Suprapubic skin (tissue), 4 donors: ENCODE measurements at regions not wholly inside any gene's neighbourhood (a gene's known extent, or its start where the extent isn't known, plus 50 kb on each side); places are given as distances from the start of the nearest gene placed in this dataset.

Experiments
- DNase-seq, 2 donors: peaks; one replicate each; pipeline ENCODE4 v3.0.0-alpha.2; 2019; ENCODE audit warnings: low spot score in 2 of 2
- H3K27ac ChIP-seq: fragments of 200-600 bp; sonication (generic); one replicate; pipeline ENCODE4 v1.5.1; 2019
- H3K27me3 ChIP-seq: fragments of 200-600 bp; sonication (generic); one replicate; pipeline ENCODE4 v1.5.1; 2019
- H3K36me3 ChIP-seq: fragments of 200-600 bp; sonication (generic); one replicate; pipeline ENCODE4 v1.5.1; 2019
- H3K4me1 ChIP-seq: fragments of 200-600 bp; sonication (generic); one replicate; pipeline ENCODE4 v1.5.1; 2019
- H3K4me3 ChIP-seq: fragments of 200-600 bp; sonication (generic); one replicate; pipeline ENCODE4 v1.5.1; 2019; ENCODE audit warnings: mild to moderate bottlenecking
- H3K9me3 ChIP-seq: fragments of 200-600 bp; sonication (generic); one replicate; pipeline ENCODE4 v1.5.1; 2019
- CTCF ChIP-seq, 2 donors: fragments of 200-600 bp in 1 of 2; fragments of 450-650 bp in 1 of 2; sonication (generic) in 1 of 2; IDR thresholded peaks; one replicate each; pipeline ENCODE4 v1.5.1; 2016 to 2019; ENCODE audit warnings: antibody characterized with exemption in 2 of 2, mild to moderate bottlenecking in 1 of 2, moderate library complexity in 1 of 2
- EP300 ChIP-seq: sonication (generic); formaldehyde crosslinking; IDR thresholded peaks from one replicate; pipeline ENCODE4 v1.6.1; 2017; ENCODE audit warnings: antibody characterized with exemption
- POLR2A ChIP-seq, 2 donors: fragments of 450-650 bp; IDR thresholded peaks; one replicate each; pipeline ENCODE4 v1.6.1; 2017; ENCODE audit warnings: antibody characterized with exemption in 2 of 2, mild to moderate bottlenecking in 2 of 2, moderate library complexity in 2 of 2
- POLR2AphosphoS5 ChIP-seq, 3 donors: sonication (generic); formaldehyde crosslinking; IDR thresholded peaks; one replicate each; pipeline ENCODE4 v1.6.1; 2017; ENCODE audit warnings: antibody characterized with exemption in 3 of 3
- WGBS: methylation state at CpG from one replicate; pipeline ENCODE4 v1.1.5; 2018; 5-methylcytosine and 5-hydroxymethylcytosine counted together

DNA sequence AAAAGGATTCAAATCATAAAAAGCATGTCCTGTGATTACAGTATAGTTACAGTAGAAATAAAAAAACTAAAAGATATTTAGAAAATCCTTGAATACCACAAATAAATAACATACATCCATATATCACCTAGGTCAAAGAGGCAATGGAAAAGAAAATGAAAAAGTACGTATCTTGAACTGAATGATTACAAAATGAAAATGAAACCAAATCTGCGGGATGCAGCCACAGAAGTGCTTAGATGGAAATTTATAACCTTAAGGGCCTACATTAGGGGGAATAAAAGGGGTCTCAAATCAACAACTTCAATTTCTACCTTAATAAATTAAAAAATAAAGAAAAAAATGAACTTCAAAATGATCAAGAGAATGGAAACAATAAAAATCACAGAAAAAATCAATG is 879.0 kb upstream of the CELF2 start:
- Histone ChIP-seq H3K27me3 (no peaks in the 10 kb centered on the region), H3K36me3 (no peaks in the 10 kb centered on the region), H3K9me3 (no peaks in the 10 kb centered on the region), H3K4me1 (no peaks in the 10 kb centered on the region), H3K4me3 (no peak overlapping the region), H3K27ac (no peak overlapping the region)
- WGBS = 74% methylated on average over 2 of the region's 2 CpGs
- TF ChIP-seq POLR2A (IDR thresholded peaks at IDR 0.05) (no peak), CTCF (IDR thresholded peaks at IDR 0.05) (no peak), POLR2AphosphoS5 (IDR thresholded peaks at IDR 0.05) (no peak), EP300 (no peak)
- DNase-seq = no peak

DNA sequence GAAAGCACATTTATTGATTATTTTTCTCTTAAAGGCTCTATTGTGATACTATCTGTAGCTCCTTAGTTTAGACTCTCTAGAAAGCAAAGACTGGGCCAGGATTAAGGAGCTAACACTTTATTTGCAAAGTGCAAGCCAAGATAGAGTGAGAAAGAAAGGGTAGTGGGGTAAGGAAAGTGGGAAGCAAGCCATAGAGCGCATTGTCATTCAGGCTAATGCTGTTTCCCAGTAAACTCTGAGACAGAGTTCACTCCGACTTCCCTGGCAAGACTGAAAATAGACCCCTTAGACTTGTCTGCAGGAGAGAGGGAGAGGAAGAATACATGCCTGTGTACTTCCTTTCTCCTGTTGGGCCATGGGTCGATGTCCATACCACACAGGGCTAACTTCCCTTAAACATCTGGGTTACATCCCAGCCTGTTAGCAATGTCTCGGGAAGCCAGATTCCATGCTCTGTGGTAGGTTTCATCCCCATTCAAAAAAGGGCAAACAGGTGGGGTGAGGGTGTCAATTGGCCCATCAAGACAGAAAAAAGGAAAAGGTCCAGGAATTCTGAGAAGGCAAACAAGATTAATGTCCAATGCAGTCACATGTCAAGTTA is 875.8 kb upstream of the CELF2 start:
- H3K36me3 ChIP-seq = no peaks in the 10 kb centered on the region
- no peak overlapping the region for H3K4me3 ChIP-seq
- H3K4me1 ChIP-seq = no peaks in the 10 kb centered on the region
- WGBS = 75% methylated on average over 4 of the region's 4 CpGs
- no peaks in the 10 kb centered on the region for H3K9me3 ChIP-seq
- DNase-seq = no peak
- TF ChIP-seq POLR2A (IDR thresholded peaks at IDR 0.05) (no peak), CTCF (IDR thresholded peaks at IDR 0.05) (no peak), POLR2AphosphoS5 (IDR thresholded peaks at IDR 0.05) (no peak), EP300 (no peak)
- H3K27me3 ChIP-seq = no peaks in the 10 kb centered on the region
- no peak overlapping the region for H3K27ac ChIP-seq

DNA sequence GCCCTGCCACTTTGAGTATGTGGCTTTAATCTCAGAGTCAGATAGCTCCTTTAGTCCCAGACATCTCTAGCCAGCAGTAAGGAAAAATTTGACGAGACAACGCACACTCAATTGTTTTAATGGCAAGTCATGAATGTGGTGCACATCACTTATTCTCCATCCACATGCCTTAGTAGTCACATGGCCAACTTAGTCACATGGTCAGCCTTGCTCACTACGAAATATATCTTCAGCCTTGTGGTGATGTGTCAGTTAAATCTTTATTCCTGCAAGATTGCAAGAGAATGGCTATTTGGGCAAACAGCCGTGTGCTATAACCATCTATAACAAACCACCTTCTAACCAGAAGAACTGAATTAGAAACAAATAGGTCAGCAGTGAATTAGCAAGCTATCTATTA is 871.1 kb upstream of the CELF2 start:
- DNase-seq = no peak
- H3K4me1 ChIP-seq = no peaks in the 10 kb centered on the region
- H3K36me3 ChIP-seq = no peaks in the 10 kb centered on the region
- 94% methylated on average over 4 of the region's 4 CpGs for WGBS
- TF ChIP-seq CTCF (IDR thresholded peaks at IDR 0.05) = no peak
- TF ChIP-seq POLR2AphosphoS5 (IDR thresholded peaks at IDR 0.05) = no peak
- TF ChIP-seq POLR2A (IDR thresholded peaks at IDR 0.05) = no peak
- no peaks in the 10 kb centered on the region for H3K9me3 ChIP-seq
- no peak overlapping the region for H3K4me3 ChIP-seq
- no peak overlapping the region for H3K27ac ChIP-seq
- no peaks in the 10 kb centered on the region for H3K27me3 ChIP-seq

DNA sequence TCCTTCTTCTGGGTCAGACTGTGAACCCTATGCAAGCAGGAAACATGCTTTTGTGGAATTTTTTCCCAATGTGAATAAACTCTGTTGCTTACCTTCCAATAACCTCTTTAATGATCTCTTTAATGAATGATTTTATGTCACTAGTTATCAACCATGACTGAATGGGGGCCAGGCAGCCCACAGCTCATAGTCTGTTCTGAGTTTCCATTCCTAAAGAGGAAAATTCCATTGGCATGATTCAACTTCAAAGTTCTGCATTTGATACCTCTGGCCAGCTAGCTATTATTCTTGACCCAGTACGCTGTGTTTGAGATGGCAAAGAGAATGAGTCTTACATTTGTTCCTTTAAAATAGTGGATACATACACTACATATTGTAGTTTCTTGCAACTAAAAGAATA is 867.8 kb upstream of the CELF2 start:
- H3K4me3 ChIP-seq = no peak overlapping the region
- 75% methylated on average over 1 of the region's 1 CpG for WGBS
- no peak overlapping the region for H3K27ac ChIP-seq
- no peaks in the 10 kb centered on the region for H3K4me1 ChIP-seq
- no peaks in the 10 kb centered on the region for H3K36me3 ChIP-seq
- TF ChIP-seq CTCF (IDR thresholded peaks at IDR 0.05) = no peak
- no peaks in the 10 kb centered on the region for H3K27me3 ChIP-seq
- no peaks in the 10 kb centered on the region for H3K9me3 ChIP-seq
- no peak for DNase-seq

DNA sequence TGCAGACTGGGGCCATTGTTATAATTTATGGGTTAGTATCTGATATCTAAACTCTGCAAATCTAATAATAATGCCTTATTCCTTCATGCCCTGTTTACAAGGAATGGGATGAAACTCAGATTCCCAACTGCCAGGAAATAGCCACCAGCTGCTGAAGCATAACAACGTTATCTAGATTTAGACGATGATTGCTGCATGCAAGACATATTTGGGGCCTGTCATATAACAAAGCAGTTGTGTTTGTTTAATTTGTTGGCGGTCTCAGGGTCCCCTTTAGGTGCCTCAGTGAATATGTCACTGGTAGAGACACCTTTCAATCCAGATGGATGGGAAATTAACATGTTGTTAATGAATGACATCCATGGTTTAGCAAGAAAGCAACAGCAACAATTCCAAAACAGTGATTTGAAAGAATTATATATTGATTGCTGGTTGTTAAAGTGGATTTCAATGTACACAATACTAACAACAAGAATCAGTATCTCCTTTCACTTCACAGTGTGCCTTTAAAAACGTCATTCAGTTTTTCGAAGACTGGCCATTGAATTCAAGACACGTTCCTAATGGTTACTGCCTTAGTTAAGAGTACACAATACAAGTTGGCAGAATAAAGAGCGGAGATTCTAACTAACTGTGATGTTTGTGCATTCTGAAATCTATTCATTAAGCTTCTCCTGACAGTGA is 860.6 kb upstream of the CELF2 start:
- no peak for DNase-seq
- 76% methylated on average over 7 of the region's 7 CpGs for WGBS

More for the DNA sequence above, 860.6 kb upstream of the CELF2 start:
- no peak for TF ChIP-seq CTCF (IDR thresholded peaks at IDR 0.05)
- no peak for TF ChIP-seq EP300
- no peak for TF ChIP-seq POLR2AphosphoS5 (IDR thresholded peaks at IDR 0.05)
- TF ChIP-seq POLR2A (IDR thresholded peaks at IDR 0.05) = no peak
- no peak overlapping the region for H3K4me3 ChIP-seq
- H3K4me1 ChIP-seq = no peaks in the 10 kb centered on the region
- no peak overlapping the region for H3K27ac ChIP-seq
- no peaks in the 10 kb centered on the region for H3K36me3 ChIP-seq
- H3K9me3 ChIP-seq = peaks cover 3% of the 10 kb centered on the region
- no peaks in the 10 kb centered on the region for H3K27me3 ChIP-seq
